ENCODE measurements at regions not wholly inside any gene's neighbourhood (a gene's known extent, or its start where the extent isn't known, plus 50 kb on each side); places are given as distances from the start of the nearest gene placed in this dataset.

GRCh38 chr5:159858871-159859270, 57.4 kb upstream of the ADRA1B start:
- Mint-ChIP-seq H3K9me3 (no peaks in the 10 kb centered on the region), H3K4me3 (no peak overlapping the region), H3K27ac (no peak overlapping the region), H3K4me1 (no peaks in the 10 kb centered on the region), H3K36me3 (no peaks in the 10 kb centered on the region), H3K27me3 (ENCODE audit: low read depth) (peaks cover 9% of the 10 kb centered on the region)
- DNase-seq (ENCODE audit: low spot score in 2 of 2, unreplicated experiment in 2 of 2): no peak
- no peak for TF ChIP-seq CTCF (IDR thresholded peaks at IDR 0.05; ENCODE audit: unreplicated experiment)

- no peaks in the 10 kb centered on the region for H3K36me3 Mint-ChIP-seq
- no peaks in the 10 kb centered on the region for H3K9me3 Mint-ChIP-seq
- DNase-seq (ENCODE audit: low spot score in 2 of 2, unreplicated experiment in 2 of 2): no peak
- H3K27ac Mint-ChIP-seq: no peak overlapping the region
- no peak overlapping the region for H3K4me3 Mint-ChIP-seq
- peaks cover 9% of the 10 kb centered on the region for H3K4me1 Mint-ChIP-seq
- TF ChIP-seq CTCF (IDR thresholded peaks at IDR 0.05; ENCODE audit: unreplicated experiment): no peak
- H3K27me3 Mint-ChIP-seq (ENCODE audit: low read depth): peaks cover 9% of the 10 kb centered on the region
These were observed 55.2 kb upstream of the ADRA1B start for GRCh38 chr5:159861086-159861485.

DNA sequence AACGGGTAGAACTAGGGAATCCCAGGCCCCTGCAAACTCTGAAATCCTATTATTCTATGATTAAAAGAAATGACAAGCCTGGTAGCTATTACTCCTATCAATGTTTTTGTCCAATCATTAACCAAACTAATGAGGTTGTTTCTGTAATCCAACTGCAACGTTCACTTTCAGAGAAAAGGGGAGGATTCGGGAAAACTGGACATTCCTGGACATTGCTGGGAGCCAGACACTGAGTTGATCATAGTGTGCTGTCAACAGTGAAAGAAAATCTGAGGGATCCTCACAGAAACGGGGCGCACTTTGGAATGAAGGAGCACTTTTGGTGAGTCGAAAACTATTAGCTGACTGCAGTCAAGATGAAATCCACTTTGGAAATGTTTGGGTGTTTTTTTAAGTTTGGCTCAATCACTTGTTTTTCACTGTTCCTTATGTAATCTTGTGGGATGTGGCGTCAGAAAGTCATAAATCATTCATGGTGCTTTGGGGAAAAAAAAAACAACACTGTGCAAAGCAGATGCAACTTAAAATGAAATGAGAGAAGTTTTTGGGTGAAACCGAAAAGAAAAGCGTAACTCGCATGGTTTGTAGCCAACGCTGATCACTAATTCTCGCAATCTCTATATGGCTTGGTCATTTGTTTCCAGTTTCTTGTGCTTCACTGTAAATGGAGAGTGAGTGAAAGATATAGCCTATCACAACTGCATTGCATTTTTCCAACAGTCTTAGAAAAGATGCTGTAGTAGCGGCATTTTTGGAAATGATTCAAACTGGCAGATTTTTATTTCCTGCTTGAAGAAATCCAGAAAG, 51.2 kb upstream of the ADRA1B start:
- TF ChIP-seq CTCF (IDR thresholded peaks at IDR 0.05; ENCODE audit: unreplicated experiment): no peak
- no peak overlapping the region for H3K27ac Mint-ChIP-seq
- no peaks in the 10 kb centered on the region for H3K36me3 Mint-ChIP-seq
- no peak overlapping the region for H3K4me3 Mint-ChIP-seq
- no peaks in the 10 kb centered on the region for H3K9me3 Mint-ChIP-seq
- DNase-seq (ENCODE audit: low spot score in 2 of 2, unreplicated experiment in 2 of 2): no peak
- peaks cover 22% of the 10 kb centered on the region for H3K27me3 Mint-ChIP-seq (ENCODE audit: low read depth)
- peaks cover 9% of the 10 kb centered on the region for H3K4me1 Mint-ChIP-seq

DNA sequence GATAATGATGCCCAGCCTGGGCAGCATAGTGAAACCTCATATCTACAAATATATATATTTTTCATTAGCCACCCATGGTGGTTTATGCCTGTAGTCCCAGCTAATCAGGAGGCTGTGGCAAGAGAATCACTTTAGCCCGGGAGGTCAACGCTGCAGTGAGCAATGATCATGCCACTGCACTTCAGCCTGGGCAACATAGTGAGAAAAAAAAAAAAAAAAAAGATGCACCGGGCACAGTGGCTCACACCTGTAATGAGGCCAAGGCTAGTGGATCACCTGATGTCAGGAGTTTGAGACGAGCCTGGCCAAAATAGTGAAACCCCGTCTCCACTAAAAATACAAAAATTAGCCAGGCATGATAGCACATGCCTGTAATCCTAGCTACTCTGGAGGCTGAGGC, 50.2 kb upstream of the ADRA1B start:
- H3K36me3 Mint-ChIP-seq: no peaks in the 10 kb centered on the region
- DNase-seq (ENCODE audit: low spot score in 2 of 2, unreplicated experiment in 2 of 2): no peak
- TF ChIP-seq CTCF (IDR thresholded peaks at IDR 0.05; ENCODE audit: unreplicated experiment): no peak
- peaks cover 9% of the 10 kb centered on the region for H3K4me1 Mint-ChIP-seq
- H3K27me3 Mint-ChIP-seq (ENCODE audit: low read depth): peaks cover 21% of the 10 kb centered on the region
- no peak overlapping the region for H3K27ac Mint-ChIP-seq
- H3K9me3 Mint-ChIP-seq: no peaks in the 10 kb centered on the region
- H3K4me3 Mint-ChIP-seq: no peak overlapping the region

Measured in mesothelial cell of epicardium (in vitro differentiated cells).